Neutrophil (primary cell): ENCODE measurements at regions not wholly inside any gene's neighbourhood (a gene's known extent, or its start where the extent isn't known, plus 50 kb on each side); places are given as distances from the start of the nearest gene placed in this dataset.

ENCODE experiments used
- H3K27ac ChIP-seq: fragments of 200-600 bp; sonication (generic); 2 replicates; pipeline ENCODE4 v1.5.1; 2016; ENCODE audit warnings: mild to moderate bottlenecking, moderate library complexity
- H3K27me3 ChIP-seq: fragments of 200-600 bp; sonication (generic); 2 replicates; pipeline ENCODE4 v1.6.0; 2016; ENCODE audit warnings: mild to moderate bottlenecking
- H3K36me3 ChIP-seq: fragments of 200-600 bp; sonication (generic); 2 replicates; pipeline ENCODE4 v1.5.1; 2017
- H3K4me1 ChIP-seq, 2 experiments: fragments of 200-600 bp in 1 of 2; sonication (generic) in 1 of 2; 1 replicate in 1 of 2; 2 replicates in 1 of 2; pipeline versions ENCODE4 v1.5.1 to v1.6.1; 2013 to 2016; ENCODE audit warnings: low read depth in 1 of 2, low read length in 1 of 2, mild to moderate bottlenecking in 1 of 2, moderate library complexity in 1 of 2; ENCODE audit not compliant: control insufficient read depth in 1 of 2, insufficient read depth in 1 of 2
- H3K4me3 ChIP-seq, 2 experiments: fragments of 200-600 bp in 1 of 2; sonication (generic) in 1 of 2; 1 replicate in 1 of 2; 2 replicates in 1 of 2; pipeline ENCODE4 v1.5.1; 2013 to 2016; ENCODE audit warnings: low read depth in 1 of 2, low read length in 1 of 2, mild to moderate bottlenecking in 1 of 2, moderate library complexity in 1 of 2
- H3K9me3 ChIP-seq: fragments of 200-600 bp; sonication (generic); 2 replicates; pipeline ENCODE4 v1.5.1; 2016
- CTCF ChIP-seq: fragments of 200-600 bp; sonication (generic); IDR thresholded peaks from 2 replicates; pipeline ENCODE4 v1.5.1; 2016; ENCODE audit warnings: antibody characterized with exemption

GRCh38 chr16:80442779-80443178 is 98.0 kb upstream of the DYNLRB2 start:
- no peak overlapping the region for H3K27ac ChIP-seq
- no peak for TF ChIP-seq CTCF
- no peaks in the 10 kb centered on the region for H3K9me3 ChIP-seq
- H3K4me1 ChIP-seq: no peaks in the 10 kb centered on the region
- H3K36me3 ChIP-seq: no peaks in the 10 kb centered on the region
- H3K27me3 ChIP-seq: peaks cover 5% of the 10 kb centered on the region
- no peak overlapping the region for H3K4me3 ChIP-seq

GRCh38 chr16:80441935-80442334 is 98.9 kb upstream of the DYNLRB2 start:
- H3K27me3 ChIP-seq: peaks cover 5% of the 10 kb centered on the region
- no peak overlapping the region for H3K4me3 ChIP-seq
- H3K36me3 ChIP-seq: no peaks in the 10 kb centered on the region
- no peaks in the 10 kb centered on the region for H3K9me3 ChIP-seq
- H3K4me1 ChIP-seq: no peaks in the 10 kb centered on the region
- no peak for TF ChIP-seq CTCF
- no peak overlapping the region for H3K27ac ChIP-seq

- Histone ChIP-seq H3K4me3 (no peak overlapping the region), H3K27me3 (peaks cover 5% of the 10 kb centered on the region)
Observed at GRCh38 chr16:80440667-80441066, 100.1 kb upstream of the DYNLRB2 start.

GRCh38 chr16:80437707-80438106 is 103.1 kb upstream of the DYNLRB2 start:
- H3K36me3 ChIP-seq: no peaks in the 10 kb centered on the region
- no peak overlapping the region for H3K4me3 ChIP-seq
- H3K9me3 ChIP-seq: no peaks in the 10 kb centered on the region
- no peak overlapping the region for H3K27ac ChIP-seq
- no peaks in the 10 kb centered on the region for H3K4me1 ChIP-seq
- TF ChIP-seq CTCF: no peak
- peaks cover 2% of the 10 kb centered on the region for H3K27me3 ChIP-seq

More at GRCh38 chr16:80440667-80441066, 100.1 kb upstream of the DYNLRB2 start:
- Histone ChIP-seq H3K27ac (no peak overlapping the region), H3K9me3 (no peaks in the 10 kb centered on the region), H3K36me3 (no peaks in the 10 kb centered on the region), H3K4me1 (no peaks in the 10 kb centered on the region)
- no peak for TF ChIP-seq CTCF

GRCh38 chr16:80436510-80436909 is 104.3 kb upstream of the DYNLRB2 start:
- no peaks in the 10 kb centered on the region for H3K4me1 ChIP-seq
- no peaks in the 10 kb centered on the region for H3K36me3 ChIP-seq
- no peak overlapping the region for H3K4me3 ChIP-seq
- no peak overlapping the region for H3K27ac ChIP-seq
- no peaks in the 10 kb centered on the region for H3K9me3 ChIP-seq
- TF ChIP-seq CTCF: no peak
- H3K27me3 ChIP-seq: no peaks in the 10 kb centered on the region

GRCh38 chr16:80433623-80434022 is 107.2 kb upstream of the DYNLRB2 start:
- H3K4me3 ChIP-seq: no peak overlapping the region
- no peak overlapping the region for H3K27ac ChIP-seq
- TF ChIP-seq CTCF: no peak
- no peaks in the 10 kb centered on the region for H3K4me1 ChIP-seq
- no peaks in the 10 kb centered on the region for H3K9me3 ChIP-seq
- H3K27me3 ChIP-seq: no peaks in the 10 kb centered on the region
- H3K36me3 ChIP-seq: no peaks in the 10 kb centered on the region
